ENCODE measurements at regions not wholly inside any gene's neighbourhood (a gene's known extent, or its start where the extent isn't known, plus 50 kb on each side); places are given as distances from the start of the nearest gene placed in this dataset.
"Not testable (repeated sequence)": the region's sequence is repeated elsewhere in the genome, so short reads cannot be mapped to it uniquely, and the experiment has no call there.

GRCh38 chr15:95687686-95688085, 642.8 kb upstream of the NR2F2 start:
- no peak for DNase-seq

- no peak for DNase-seq
Observed at GRCh38 chr15:95690631-95691340, 639.7 kb upstream of the NR2F2 start.

GRCh38 chr15:95693917-95694316, 636.6 kb upstream of the NR2F2 start:
- DNase-seq = no peak

- no peak for DNase-seq
Observed at GRCh38 chr15:95698230-95698629, 632.3 kb upstream of the NR2F2 start.

GRCh38 chr15:95698951-95699350, 631.5 kb upstream of the NR2F2 start:
- no peak for DNase-seq

- no peak for DNase-seq
Observed at GRCh38 chr15:95699578-95699977, 630.9 kb upstream of the NR2F2 start.

- DNase-seq = not testable (repeated sequence)
Observed at GRCh38 chr15:95700692-95701091, 629.8 kb upstream of the NR2F2 start.

GRCh38 chr15:95701410-95701809, 629.1 kb upstream of the NR2F2 start:
- DNase-seq = no peak

GRCh38 chr15:95709959-95710695, 620.4 kb upstream of the NR2F2 start:
- DNase-seq = no peak

GRCh38 chr15:95712785-95713184, 617.7 kb upstream of the NR2F2 start:
- no peak for DNase-seq

- no peak for DNase-seq
Observed at GRCh38 chr15:95713324-95713723, 617.2 kb upstream of the NR2F2 start.

- DNase-seq = no peak
Observed at GRCh38 chr15:95715116-95715903, 615.2 kb upstream of the NR2F2 start.

GRCh38 chr15:95715906-95716656, 614.4 kb upstream of the NR2F2 start:
- DNase-seq = no peak

GRCh38 chr15:95716708-95717107, 613.8 kb upstream of the NR2F2 start:
- no peak for DNase-seq

GRCh38 chr15:95718441-95718840, 612.1 kb upstream of the NR2F2 start:
- no peak for DNase-seq

- no peak for DNase-seq
Observed at GRCh38 chr15:95724908-95725633, 605.4 kb upstream of the NR2F2 start.

GRCh38 chr15:95726891-95727290, 603.6 kb upstream of the NR2F2 start:
- DNase-seq = no peak

- DNase-seq = no peak
Observed at GRCh38 chr15:95733931-95734330, 596.6 kb upstream of the NR2F2 start.

- DNase-seq = no peak
Observed at GRCh38 chr15:95734422-95735316, 595.8 kb upstream of the NR2F2 start.

GRCh38 chr15:95737060-95737459, 593.4 kb upstream of the NR2F2 start:
- no peak for DNase-seq

GRCh38 chr15:95739131-95739530, 591.4 kb upstream of the NR2F2 start:
- no peak for DNase-seq
